ENCODE measurements at regions not wholly inside any gene's neighbourhood (a gene's known extent, or its start where the extent isn't known, plus 50 kb on each side); places are given as distances from the start of the nearest gene placed in this dataset.

GRCh38 chr6:15042938-15043337 lies 202.9 kb upstream of the JARID2 start:
- no peaks in the 10 kb centered on the region for H3K4me1 ChIP-seq (ENCODE audit: control insufficient read depth, insufficient read depth, low read length)
- in situ Hi-C loops (cut with HindIII; ENCODE audit: low pct_unique_long_range_greater_than_20kb, low sequenced_read_pairs) (no loop called here), intact Hi-C loops (cut with micrococcal nuclease; ENCODE audit: unreplicated experiment) (no loop called here)
- BruUV-seq (replicated peaks), result no TSS peak
- no peaks in the 10 kb centered on the region for H3K27me3 ChIP-seq (ENCODE audit: control insufficient read depth, insufficient read depth, low read length)
- H3K27ac ChIP-seq (ENCODE audit: low read length), result no peak overlapping the region
- no peak overlapping the region for H3K4me3 ChIP-seq (ENCODE audit: low read depth in 2 of 2, low read length in 2 of 2)
- no peak for ATAC-seq
- CTCF ChIA-PET, result no interaction called here
- no peaks in the 10 kb centered on the region for H3K9me3 ChIP-seq (ENCODE audit: control insufficient read depth, insufficient read depth, low read depth, low read length)
- no peak for DNase-seq (ENCODE audit: low read depth, low spot score)
- TF ChIP-seq, protein P1, sequence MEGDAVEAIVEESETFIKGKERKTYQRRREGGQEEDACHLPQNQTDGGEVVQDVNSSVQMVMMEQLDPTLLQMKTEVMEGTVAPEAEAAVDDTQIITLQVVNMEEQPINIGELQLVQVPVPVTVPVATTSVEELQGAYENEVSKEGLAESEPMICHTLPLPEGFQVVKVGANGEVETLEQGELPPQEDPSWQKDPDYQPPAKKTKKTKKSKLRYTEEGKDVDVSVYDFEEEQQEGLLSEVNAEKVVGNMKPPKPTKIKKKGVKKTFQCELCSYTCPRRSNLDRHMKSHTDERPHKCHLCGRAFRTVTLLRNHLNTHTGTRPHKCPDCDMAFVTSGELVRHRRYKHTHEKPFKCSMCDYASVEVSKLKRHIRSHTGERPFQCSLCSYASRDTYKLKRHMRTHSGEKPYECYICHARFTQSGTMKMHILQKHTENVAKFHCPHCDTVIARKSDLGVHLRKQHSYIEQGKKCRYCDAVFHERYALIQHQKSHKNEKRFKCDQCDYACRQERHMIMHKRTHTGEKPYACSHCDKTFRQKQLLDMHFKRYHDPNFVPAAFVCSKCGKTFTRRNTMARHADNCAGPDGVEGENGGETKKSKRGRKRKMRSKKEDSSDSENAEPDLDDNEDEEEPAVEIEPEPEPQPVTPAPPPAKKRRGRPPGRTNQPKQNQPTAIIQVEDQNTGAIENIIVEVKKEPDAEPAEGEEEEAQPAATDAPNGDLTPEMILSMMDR (IDR thresholded peaks at IDR 0.05), result no peak
- TF ChIP-seq TCF7L2 (IDR thresholded peaks at IDR 0.05; ENCODE audit: low read depth, low read length), result no peak
- TF ChIP-seq SIN3A (IDR thresholded peaks at IDR 0.05; ENCODE audit: borderline replicate concordance, insufficient read depth, low read depth, low read length), result no peak
- no peak for TF ChIP-seq POLR2AphosphoS5 (IDR thresholded peaks at IDR 0.05; ENCODE audit: low read depth, low read length)
- no peak for TF ChIP-seq REST (IDR thresholded peaks at IDR 0.05; ENCODE audit: insufficient read depth in 1 of 2, low read depth in 2 of 2, low read length in 1 of 2)
- no peaks in the 10 kb centered on the region for H3K36me3 ChIP-seq (ENCODE audit: control insufficient read depth, insufficient read depth, low read length)
- POLR2A ChIA-PET, result no interaction called here

GRCh38 chr6:15044146-15044882 lies 201.6 kb upstream of the JARID2 start:
- TF ChIP-seq SIN3A (IDR thresholded peaks at IDR 0.05; ENCODE audit: borderline replicate concordance, insufficient read depth, low read depth, low read length) (no peak), REST (IDR thresholded peaks at IDR 0.05; ENCODE audit: insufficient read depth in 1 of 2, low read depth in 2 of 2, low read length in 1 of 2) (no peak), TCF7L2 (IDR thresholded peaks at IDR 0.05; ENCODE audit: low read depth, low read length) (no peak), POLR2AphosphoS5 (IDR thresholded peaks at IDR 0.05; ENCODE audit: low read depth, low read length) (no peak)
- TF ChIP-seq, protein P1 (IDR thresholded peaks at IDR 0.05), result no peak
- intact Hi-C loops (cut with micrococcal nuclease; ENCODE audit: unreplicated experiment), result no loop called here
- no peaks in the 10 kb centered on the region for H3K9me3 ChIP-seq (ENCODE audit: control insufficient read depth, insufficient read depth, low read depth, low read length)
- H3K27ac ChIP-seq (ENCODE audit: low read length), result no peak overlapping the region
- in situ Hi-C loops (cut with HindIII; ENCODE audit: low pct_unique_long_range_greater_than_20kb, low sequenced_read_pairs), result no loop called here
- DNase-seq (ENCODE audit: low read depth, low spot score) (no peak), ATAC-seq (no peak)
- H3K4me1 ChIP-seq (ENCODE audit: control insufficient read depth, insufficient read depth, low read length), result no peaks in the 10 kb centered on the region
- no peaks in the 10 kb centered on the region for H3K27me3 ChIP-seq (ENCODE audit: control insufficient read depth, insufficient read depth, low read length)
- ChIA-PET CTCF (no interaction called here), POLR2A (no interaction called here)
- no peaks in the 10 kb centered on the region for H3K36me3 ChIP-seq (ENCODE audit: control insufficient read depth, insufficient read depth, low read length)
- BruUV-seq (replicated peaks), result no TSS peak
- no peak overlapping the region for H3K4me3 ChIP-seq (ENCODE audit: low read depth in 2 of 2, low read length in 2 of 2)
